ENCODE measurements at regions not wholly inside any gene's neighbourhood (a gene's known extent, or its start where the extent isn't known, plus 50 kb on each side); places are given as distances from the start of the nearest gene placed in this dataset.

DNA sequence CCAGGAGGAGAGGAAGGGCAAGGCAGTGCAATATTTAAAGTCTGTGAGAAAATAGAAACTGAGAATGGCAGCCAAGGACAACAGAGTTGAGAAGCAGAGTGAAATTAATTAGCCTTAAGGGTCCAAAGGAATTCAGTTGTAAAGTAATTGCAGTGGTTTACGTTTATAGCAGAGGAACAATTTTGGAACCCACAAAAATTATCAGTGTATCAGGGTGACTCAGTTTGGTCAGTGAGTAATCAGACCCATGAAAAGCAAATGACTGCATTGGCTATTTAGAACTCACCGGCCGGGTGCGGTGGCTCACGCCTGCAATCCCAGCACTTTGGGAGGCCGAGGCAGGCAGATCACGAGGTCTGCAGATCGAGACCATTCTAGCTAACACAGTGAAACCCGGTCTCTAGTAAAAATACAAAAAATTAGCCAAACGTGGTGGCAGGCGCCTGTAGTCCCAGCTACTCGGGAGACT, 245.8 kb upstream of the SLC39A10 start:
- TF ChIP-seq POLR2A (IDR thresholded peaks at IDR 0.05; ENCODE audit: low read depth, low read length) (no peak), TAF1 (IDR thresholded peaks at IDR 0.05; ENCODE audit: borderline replicate concordance, low read depth, low read length) (no peak), POLR2AphosphoS5 (IDR thresholded peaks at IDR 0.05; ENCODE audit: low read depth, low read length) (no peak)
- FAIRE-seq (no peak), DNase-seq (ENCODE audit: insufficient read length) (no peak)

DNA sequence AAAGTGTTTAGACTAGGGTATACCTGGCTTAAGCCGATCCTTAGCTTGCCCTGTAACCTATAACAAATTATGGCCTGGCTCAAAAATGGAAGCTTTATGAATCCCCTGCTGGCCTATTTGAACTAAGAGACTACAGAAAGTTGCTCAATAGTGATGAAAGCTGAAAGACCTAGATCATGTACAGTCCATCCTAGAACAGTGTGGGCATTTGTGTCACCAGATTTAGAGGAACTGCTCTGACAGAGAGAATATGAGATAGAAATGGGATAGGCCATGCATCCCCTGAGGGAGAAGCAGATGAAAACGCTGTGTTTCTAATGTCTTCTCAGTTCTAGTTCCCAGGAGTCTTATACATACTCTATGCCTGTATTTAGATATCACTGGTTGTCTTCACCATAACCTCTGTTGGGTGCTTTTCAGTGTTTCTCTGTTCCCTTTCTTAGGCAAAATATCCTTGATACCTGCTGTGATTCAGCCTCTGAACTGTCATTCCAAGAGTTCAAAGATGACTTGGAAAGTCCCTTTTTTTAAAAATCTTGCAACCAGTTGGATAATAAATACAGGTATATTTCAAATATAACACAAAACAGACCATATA, 246.9 kb upstream of the SLC39A10 start:
- DNase-seq (ENCODE audit: insufficient read length), result no peak
- FAIRE-seq, result peak; percentile 33

GRCh38 chr2:195408811-195409210, 248.2 kb upstream of the SLC39A10 start:
- no peak for DNase-seq (ENCODE audit: insufficient read length)
- FAIRE-seq, result no peak

More for the DNA sequence above, 246.9 kb upstream of the SLC39A10 start:
- TF ChIP-seq TAF1 (IDR thresholded peaks at IDR 0.05; ENCODE audit: borderline replicate concordance, low read depth, low read length) (no peak), POLR2AphosphoS5 (IDR thresholded peaks at IDR 0.05; ENCODE audit: low read depth, low read length) (no peak), POLR2A (IDR thresholded peaks at IDR 0.05; ENCODE audit: low read depth, low read length) (no peak)

DNA sequence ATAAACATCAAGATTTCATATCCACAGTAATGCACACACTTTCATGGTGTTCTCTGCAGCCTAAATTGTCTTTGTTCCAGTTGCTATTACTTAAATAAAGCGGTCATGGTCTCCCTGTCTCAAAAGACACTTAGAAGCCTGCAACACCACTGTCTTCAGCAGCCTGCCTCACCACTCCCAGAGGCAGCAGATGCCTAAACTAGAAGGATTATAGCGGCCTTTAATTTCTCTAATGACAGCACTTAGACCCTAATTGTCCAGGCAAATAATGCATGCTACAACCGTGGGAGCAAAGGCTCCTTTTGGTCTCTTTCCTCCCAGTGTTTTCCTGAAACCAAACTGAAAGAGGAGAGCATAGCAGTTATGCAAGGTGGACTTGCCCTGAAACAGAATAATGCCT, 248.8 kb upstream of the SLC39A10 start:
- DNase-seq (ENCODE audit: insufficient read length) (no peak), FAIRE-seq (no peak)
- TF ChIP-seq POLR2AphosphoS5 (IDR thresholded peaks at IDR 0.05; ENCODE audit: low read depth, low read length) (no peak), TAF1 (IDR thresholded peaks at IDR 0.05; ENCODE audit: borderline replicate concordance, low read depth, low read length) (no peak), POLR2A (IDR thresholded peaks at IDR 0.05; ENCODE audit: low read depth, low read length) (no peak)

More at GRCh38 chr2:195408811-195409210, 248.2 kb upstream of the SLC39A10 start:
- TF ChIP-seq POLR2AphosphoS5 (IDR thresholded peaks at IDR 0.05; ENCODE audit: low read depth, low read length), result no peak
- TF ChIP-seq POLR2A (IDR thresholded peaks at IDR 0.05; ENCODE audit: low read depth, low read length), result no peak
- no peak for TF ChIP-seq TAF1 (IDR thresholded peaks at IDR 0.05; ENCODE audit: borderline replicate concordance, low read depth, low read length)

DNA sequence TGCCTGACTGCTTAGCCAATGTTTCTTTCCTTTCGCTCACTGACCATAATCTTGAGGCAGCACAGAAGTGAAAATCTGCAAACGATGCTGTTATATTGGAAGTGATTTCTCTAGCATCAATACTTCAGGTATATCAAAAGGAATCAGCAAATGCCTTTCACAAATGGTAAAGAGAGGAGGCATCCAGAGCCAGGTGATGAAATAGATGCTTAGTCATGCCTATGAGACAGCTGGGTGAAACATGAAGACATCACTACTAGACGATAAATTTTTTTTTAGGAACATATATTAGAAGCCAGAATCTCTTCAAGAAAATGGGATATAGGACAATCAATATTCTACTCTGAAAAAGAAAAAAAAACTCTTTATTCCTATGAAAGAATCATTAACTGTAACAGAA, 249.2 kb upstream of the SLC39A10 start:
- FAIRE-seq (no peak), DNase-seq (ENCODE audit: insufficient read length) (no peak)
- TF ChIP-seq TAF1 (IDR thresholded peaks at IDR 0.05; ENCODE audit: borderline replicate concordance, low read depth, low read length) (no peak), POLR2A (IDR thresholded peaks at IDR 0.05; ENCODE audit: low read depth, low read length) (no peak), POLR2AphosphoS5 (IDR thresholded peaks at IDR 0.05; ENCODE audit: low read depth, low read length) (no peak)

- no peak for DNase-seq (ENCODE audit: insufficient read length)
- FAIRE-seq, result no peak
- no peak for TF ChIP-seq POLR2A (IDR thresholded peaks at IDR 0.05; ENCODE audit: low read depth, low read length)
Measured at GRCh38 chr2:195406886-195407603, 250.0 kb upstream of the SLC39A10 start.

GRCh38 chr2:195404651-195405050, 252.4 kb upstream of the SLC39A10 start:
- DNase-seq (ENCODE audit: insufficient read length), result no peak
- TF ChIP-seq POLR2AphosphoS5 (IDR thresholded peaks at IDR 0.05; ENCODE audit: low read depth, low read length) (no peak), TAF1 (IDR thresholded peaks at IDR 0.05; ENCODE audit: borderline replicate concordance, low read depth, low read length) (no peak), POLR2A (IDR thresholded peaks at IDR 0.05; ENCODE audit: low read depth, low read length) (no peak)
- FAIRE-seq, result no peak

DNA sequence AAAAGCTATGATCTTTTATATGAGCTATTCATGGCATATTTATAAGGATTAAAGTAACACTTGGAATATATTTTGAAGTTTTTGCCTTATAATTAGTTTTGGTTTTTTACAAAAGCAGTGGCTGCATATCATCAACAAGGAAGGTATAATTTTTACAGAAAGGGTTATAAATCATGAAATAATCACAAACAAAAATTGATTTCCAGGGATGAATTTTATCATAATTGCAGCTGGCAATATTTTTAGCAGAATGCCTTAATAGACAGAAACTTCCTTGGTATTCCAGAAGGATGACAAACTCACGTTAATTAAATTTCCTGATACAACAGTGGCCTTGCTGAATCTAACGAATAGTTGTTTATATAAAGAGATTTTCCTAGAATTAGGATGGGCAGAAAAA, 260.5 kb upstream of the SLC39A10 start:
- DNase-seq (ENCODE audit: insufficient read length), result no peak
- no peak for FAIRE-seq

DNA sequence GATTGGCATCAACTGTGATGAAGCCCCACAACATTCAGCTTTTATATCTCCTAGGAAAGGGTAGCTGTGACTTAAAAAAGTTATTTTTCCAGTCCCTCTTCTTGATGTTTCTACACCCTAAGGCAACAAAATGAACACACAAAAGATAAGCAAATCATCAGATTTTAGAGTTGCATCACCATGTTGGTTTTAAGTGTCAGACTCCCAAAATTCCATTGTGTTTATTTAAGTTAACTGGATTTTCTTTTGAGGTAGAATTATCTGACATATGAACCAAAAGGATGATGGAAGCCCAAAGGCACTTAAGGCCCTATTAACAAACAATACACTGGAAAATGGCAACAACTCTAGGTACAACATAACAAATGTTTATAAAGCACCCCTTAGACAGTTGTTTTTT, 261.7 kb upstream of the SLC39A10 start:
- no peak for DNase-seq (ENCODE audit: insufficient read length)
- no peak for TF ChIP-seq POLR2A (IDR thresholded peaks at IDR 0.05; ENCODE audit: low read depth, low read length)
- TF ChIP-seq POLR2AphosphoS5 (IDR thresholded peaks at IDR 0.05; ENCODE audit: low read depth, low read length), result no peak
- TF ChIP-seq TAF1 (IDR thresholded peaks at IDR 0.05; ENCODE audit: borderline replicate concordance, low read depth, low read length), result no peak
- no peak for FAIRE-seq

More for the DNA sequence above, 260.5 kb upstream of the SLC39A10 start:
- no peak for TF ChIP-seq POLR2AphosphoS5 (IDR thresholded peaks at IDR 0.05; ENCODE audit: low read depth, low read length)
- no peak for TF ChIP-seq POLR2A (IDR thresholded peaks at IDR 0.05; ENCODE audit: low read depth, low read length)
- TF ChIP-seq TAF1 (IDR thresholded peaks at IDR 0.05; ENCODE audit: borderline replicate concordance, low read depth, low read length), result no peak

GRCh38 chr2:195392446-195393336, 264.3 kb upstream of the SLC39A10 start:
- TF ChIP-seq TAF1 (IDR thresholded peaks at IDR 0.05; ENCODE audit: borderline replicate concordance, low read depth, low read length) (no peak), POLR2AphosphoS5 (IDR thresholded peaks at IDR 0.05; ENCODE audit: low read depth, low read length) (no peak), POLR2A (IDR thresholded peaks at IDR 0.05; ENCODE audit: low read depth, low read length) (no peak)
- no peak for DNase-seq (ENCODE audit: insufficient read length)

DNA sequence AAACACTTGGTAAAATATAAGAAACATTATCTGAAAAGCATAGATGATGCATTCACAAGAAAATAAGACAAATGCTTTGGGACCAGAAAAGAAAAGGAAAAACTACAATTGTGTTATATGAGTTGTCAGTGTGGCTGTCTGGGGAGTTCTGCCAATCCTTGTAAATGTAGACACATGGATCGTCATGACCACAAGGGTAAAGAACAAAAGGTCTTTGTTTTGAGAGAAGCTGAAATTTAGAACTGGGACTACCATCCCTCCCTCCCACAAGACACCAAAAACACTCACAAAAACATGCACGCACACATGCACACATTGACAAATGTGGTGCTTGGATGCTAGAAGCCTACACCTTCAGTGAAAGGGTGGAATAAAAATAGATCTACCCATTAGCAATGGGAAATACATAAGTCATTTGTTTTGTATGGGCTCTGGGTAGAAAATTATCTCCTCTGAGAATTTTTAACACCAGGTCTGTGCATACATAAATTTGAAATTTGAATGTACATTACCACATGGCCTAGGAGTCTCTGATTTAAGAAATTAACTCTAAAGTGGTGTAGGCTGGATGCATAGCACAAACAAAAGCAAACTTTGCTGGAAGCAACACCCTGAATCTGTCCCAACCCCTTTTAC, 266.2 kb upstream of the SLC39A10 start:
- no peak for FAIRE-seq
- DNase-seq (ENCODE audit: insufficient read length), result no peak
- TF ChIP-seq POLR2A (IDR thresholded peaks at IDR 0.05; ENCODE audit: low read depth, low read length) (no peak), POLR2AphosphoS5 (IDR thresholded peaks at IDR 0.05; ENCODE audit: low read depth, low read length) (no peak), TAF1 (IDR thresholded peaks at IDR 0.05; ENCODE audit: borderline replicate concordance, low read depth, low read length) (no peak)

More at GRCh38 chr2:195392446-195393336, 264.3 kb upstream of the SLC39A10 start:
- FAIRE-seq, result no peak

Data from GM12892 (cell line).